Activated effector memory CD4-positive, alpha-beta T cell treated with anti-CD3 and anti-CD28 coated beads, Interleukin-2, amount 50 U/mL, for 16 hours (primary cell): ENCODE measurements at regions not wholly inside any gene's neighbourhood (a gene's known extent, or its start where the extent isn't known, plus 50 kb on each side); places are given as distances from the start of the nearest gene placed in this dataset.
"Not testable (repeated sequence)": the region's sequence is repeated elsewhere in the genome, so short reads cannot be mapped to it uniquely, and the experiment has no call there.

Experiments used
- DNase-seq: peaks from one replicate; pipeline ENCODE4 v3.0.0-alpha.2; 2020

DNA sequence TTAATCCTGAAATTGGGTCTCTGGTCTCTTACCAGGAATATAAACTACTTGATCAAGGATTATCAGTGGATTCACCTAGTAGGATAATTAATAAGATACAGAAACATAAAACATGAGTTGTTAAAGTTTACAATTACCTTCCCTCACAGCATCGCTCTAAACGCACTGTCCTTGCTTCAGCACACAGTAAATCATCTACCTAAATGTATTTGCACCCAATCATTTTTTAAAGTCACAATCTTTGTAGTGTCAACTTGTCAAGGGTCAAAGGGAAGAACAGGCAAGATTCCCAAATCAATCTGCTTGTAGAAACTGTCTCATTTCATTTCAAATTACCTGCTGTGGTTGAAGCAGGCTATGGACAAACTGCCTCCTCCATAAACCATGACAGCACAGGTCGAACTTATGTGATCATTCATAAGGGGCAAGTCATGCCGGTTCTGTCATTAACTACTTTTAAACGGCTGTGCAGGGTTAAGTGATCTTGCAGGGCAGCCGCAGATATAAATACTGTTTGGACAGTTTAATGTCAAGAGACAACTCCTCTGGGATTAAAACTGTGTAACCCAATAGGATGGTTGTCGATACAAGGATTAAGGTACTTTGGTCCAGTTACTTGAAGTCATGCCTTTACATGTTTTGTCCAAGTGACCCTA is 93.6 kb downstream of the ZNF281 start:
- DNase-seq: no peak

DNA sequence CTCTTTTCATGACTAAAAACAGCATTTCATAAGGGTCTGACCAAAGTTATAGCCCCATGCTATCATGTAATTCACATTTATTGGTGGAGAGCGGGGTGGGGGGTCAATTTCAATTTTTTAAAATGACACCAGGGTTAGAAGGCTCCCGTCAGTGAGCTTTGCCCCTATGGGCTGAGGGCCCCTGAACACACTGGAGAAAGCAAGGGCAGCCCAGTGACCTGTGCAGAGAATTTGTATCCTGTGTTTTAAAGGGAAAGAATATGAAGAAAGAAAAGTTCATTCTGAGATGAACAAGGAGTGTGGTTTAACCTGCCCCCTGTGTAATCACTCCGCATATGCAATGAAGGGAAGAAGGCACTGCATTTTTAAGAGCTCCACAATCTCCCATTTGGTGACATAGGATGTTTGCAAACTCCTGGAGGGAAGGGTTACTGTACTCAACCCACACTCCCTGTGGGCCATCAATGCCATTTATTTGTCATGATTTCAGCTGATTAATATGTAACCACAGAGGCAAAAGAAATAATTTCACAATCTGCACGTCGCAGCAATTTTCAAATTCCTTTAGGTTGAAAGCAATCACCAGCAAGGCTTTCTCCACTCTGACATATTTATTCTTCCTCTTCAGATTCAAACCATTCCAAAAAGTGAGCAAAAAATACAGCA is 95.6 kb downstream of the ZNF281 start:
- no peak for DNase-seq

DNA sequence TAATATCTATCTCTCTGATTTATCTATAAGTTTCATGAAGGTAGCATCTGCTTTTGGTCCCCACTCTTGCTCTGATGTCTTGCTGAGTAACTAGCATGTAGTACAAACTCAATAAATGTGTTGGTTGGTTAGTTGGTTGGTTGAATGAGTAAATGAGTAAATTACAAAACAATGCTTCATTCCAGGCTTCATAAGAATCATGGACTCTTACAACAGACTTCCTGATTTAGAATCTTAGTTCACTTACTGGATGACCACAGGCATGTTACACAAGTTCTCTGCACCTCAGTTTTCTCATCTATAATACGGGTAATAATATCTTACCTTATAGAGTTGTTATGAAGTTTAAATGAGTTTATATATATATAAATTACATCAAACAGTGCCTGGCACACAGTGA is 98.6 kb downstream of the ZNF281 start:
- DNase-seq: no peak

DNA sequence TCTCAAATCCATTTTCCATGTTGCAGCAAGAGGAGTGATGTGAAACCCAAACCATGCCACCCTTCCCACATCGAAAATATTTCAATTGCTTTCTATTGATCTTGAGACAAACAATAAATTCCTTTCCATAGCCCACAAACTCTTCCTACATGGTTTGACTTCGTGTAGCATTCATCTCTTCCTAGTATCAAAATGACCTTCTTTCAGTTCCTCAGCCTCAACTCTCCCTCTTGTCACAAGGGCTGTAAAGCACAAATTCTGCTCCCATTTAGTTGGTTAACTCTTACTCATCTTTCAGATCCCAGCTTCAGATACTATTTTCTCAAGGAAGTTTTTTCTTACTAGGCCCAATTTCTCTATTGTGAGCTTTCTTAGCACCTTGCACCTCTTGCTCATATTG is 99.0 kb downstream of the ZNF281 start:
- DNase-seq: no peak

DNA sequence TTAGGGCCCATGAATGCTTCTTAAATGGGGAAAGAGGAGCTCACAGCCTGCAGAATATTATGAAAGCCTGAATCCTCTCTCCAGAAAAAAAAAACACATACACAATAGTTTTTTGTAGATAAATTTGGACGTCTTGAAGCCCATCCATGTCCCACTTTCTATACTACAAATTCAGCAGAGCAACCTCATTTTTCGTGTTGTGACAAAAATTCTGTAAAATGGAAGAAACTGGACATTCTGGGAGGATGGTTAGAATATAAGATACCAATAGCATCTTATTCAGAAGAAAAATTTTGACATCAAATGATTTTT is 102.1 kb downstream of the ZNF281 start:
- DNase-seq: no peak

DNA sequence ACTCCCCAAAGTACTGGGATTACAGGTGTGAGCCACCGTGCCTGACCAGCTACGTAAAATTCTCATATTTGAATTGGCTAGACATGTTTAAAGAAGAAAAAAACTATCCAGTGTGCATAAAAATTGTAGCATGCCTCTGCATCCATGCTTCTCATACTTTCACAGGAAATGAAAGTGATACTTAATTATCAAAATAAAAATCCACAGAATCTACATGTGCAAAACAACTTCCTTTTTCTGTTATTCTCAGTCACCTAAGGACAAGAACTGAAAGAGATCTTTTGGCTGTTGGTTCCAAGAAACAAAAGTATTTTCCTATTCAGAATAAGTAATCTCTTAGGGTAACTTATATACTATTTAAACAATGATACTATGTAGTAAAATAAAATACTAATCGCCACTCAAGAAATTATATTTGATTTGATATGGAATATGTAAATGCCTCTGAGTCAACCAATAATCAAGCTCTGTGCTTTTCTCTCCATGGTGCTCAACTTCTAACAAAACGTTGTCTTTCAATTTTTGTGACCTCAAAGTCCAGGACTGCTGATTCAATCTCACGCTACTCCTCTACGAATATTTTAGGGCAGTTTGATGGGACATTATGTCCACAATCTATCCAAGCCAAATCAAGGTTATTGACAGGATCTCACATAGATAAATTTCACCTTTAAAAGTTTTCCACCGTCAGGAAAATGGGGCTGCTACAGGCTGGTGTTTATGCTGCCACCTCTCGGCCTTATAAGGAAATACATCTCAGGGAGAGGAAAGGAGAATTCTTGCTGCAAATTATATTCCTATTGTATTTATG is 102.7 kb downstream of the ZNF281 start:
- no peak for DNase-seq

DNA sequence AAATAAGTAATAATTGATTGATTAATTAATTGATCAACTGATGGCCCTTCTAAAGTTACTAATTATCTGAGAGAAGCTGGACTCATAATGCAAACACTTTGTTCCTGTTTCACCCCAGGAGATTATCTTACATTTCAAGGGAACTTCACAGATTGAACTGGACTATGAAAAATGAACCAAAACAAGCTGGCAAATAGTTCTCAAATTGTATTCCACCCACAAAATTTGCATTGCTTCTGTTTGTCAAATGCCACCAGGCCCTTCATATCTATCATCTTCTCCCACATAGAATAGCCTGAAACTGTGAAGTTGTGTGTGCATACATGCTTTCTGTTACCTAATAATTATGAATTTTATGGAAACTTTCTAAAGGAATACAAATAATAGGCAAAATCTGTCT is 104.0 kb downstream of the ZNF281 start:
- no peak for DNase-seq

DNA sequence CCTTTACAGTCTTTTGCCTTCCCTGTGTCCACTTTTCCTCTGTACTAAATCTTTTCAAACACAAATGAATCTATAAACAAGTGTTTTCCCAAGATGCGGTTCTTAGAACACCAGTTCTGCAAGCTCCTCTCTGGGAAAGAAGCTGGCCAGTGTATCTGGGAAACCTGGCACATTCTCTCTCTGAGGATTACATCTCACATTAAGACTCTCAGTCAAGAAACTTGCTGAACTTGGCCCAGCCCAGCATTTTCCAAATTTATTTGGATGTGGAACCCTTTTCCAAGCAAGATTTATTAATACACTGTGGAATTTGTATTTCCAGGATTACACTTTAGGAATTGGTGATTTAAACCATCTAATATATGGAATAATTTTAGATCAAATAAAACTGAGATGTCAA is 105.7 kb downstream of the ZNF281 start:
- no peak for DNase-seq

DNA sequence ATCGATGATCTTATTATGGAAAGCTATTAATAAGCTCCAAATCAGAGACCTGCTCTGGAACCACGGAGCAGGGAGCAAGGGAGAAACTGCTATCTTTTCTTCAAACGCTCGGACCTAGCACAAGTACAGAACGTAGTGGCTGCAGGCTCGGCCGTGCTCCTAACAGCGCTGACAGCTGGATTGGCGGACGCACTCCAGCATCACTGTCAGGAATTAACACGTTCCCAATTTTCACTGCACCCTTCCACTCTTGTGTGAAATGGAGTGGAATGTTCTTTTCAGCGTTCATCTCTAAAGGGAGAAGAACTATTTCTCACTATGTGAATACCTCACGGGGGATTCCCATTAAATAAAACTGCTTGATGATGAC is 106.9 kb downstream of the ZNF281 start:
- DNase-seq: no peak

DNA sequence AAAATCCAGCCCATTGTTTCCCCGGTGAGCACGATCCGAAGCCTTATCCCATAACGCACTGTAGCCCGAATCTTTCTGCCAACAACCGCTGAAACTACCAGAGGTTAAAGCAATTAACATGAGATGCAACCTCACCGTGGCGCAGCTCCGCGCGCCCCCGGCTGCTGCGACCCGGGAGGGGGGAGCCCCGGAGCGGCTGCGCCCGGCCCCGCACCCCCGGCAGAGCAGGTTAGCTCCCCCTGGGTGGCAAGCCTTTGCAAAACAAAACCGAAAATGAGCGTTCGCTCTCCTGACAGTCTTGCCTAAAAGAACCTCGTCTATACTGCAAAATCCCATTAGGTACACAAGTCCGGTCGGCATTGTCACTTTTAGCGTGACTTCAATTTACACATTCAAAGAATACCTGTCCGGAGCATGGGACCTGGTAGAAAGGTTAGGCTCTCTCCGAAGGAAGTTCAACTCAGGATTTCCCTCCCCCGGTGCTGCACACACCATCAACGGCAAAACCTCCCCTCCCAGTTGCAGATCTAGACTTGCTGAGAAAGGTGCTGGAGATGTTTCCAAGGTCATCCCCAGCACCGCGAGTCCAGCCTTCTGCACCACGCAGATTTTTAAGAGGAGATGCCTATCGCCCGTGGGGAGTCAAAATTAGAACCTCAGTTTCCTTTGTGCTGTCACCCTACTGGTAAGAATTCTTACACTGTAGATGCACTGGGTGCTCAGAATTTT is 107.5 kb downstream of the ZNF281 start:
- DNase-seq: peak; percentile 85

DNA sequence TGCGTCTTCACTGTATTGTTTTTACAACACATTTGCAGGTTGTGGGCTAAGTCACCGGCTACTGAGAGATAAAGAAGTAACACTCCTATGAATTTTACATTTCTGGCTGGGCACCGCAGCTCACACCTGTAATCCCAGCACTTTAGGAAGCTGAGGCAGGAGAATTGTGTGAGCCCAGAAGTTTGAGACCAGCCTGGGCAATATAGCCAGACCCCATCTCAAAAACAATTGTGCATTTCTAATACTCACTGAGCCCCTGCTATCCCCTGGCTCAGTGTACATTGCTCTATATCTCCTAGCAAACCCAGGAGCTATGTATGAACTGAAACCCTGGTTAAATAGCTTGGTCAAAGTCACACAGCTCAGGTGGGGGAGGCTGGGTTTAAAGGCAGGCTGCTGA is 108.7 kb downstream of the ZNF281 start:
- no peak for DNase-seq

DNA sequence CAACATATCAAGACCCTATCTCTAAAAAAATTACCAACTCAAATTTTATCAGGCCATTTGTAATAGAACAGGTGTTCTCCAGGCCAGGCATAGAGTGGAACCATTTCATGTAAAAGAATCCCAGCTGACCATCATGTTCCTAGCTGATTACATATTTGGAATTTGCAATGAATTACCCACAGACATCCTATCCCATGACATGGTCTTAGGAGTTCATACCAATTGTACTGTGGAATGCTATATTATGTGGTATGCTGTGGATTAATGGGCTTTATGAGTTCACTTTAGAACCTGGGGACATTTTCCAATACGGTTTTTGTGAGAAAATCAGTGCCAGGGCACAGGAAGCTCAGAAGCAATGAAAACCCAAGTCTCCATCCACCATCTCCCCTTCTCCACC is 110.3 kb downstream of the ZNF281 start:
- DNase-seq: no peak

DNA sequence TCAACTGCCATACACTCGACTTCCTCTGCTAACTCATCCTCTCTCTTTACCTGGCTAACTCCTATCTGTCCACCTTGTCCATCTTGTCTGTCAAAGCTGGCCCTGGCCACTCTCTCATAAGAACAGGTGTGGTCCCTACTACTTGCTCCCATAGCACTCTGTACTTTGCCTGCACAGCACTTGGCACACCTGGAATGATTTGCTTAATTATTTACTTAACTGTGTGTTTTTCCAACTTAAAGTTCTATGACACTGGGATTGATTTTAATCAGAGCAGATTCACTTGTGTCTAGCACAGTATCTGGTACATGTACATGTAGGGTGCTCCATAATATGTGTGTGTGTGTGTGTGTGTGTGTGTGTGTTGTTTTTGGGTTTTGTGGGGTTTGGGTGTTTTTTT is 111.6 kb downstream of the ZNF281 start:
- DNase-seq: no peak

DNA sequence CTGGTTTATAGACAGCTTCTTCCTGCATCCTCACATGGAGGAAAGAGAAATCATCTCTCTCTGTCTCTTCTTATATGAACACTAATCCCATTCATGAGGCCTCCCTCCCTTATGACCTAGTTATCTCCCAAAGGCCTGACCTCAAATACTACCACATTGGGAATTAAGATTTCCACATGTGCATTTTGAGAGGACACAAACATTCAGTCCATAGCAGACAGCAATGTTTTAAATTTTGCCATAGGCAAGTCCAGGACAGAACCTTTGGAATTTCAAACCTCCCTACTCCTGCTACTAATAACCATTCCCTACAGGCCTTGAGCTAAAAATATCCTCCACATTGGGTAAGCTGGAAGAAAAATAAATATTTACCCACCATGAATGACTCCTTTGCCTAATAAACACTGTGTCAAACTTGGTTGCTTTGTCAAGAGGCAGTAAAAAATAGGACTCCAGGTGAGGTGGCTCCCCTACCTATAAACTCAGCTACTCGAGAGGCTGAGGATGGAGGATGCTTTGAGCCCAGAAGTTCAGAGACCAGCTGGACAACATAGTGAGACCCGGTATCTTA is 113.7 kb downstream of the ZNF281 start:
- no peak for DNase-seq

DNA sequence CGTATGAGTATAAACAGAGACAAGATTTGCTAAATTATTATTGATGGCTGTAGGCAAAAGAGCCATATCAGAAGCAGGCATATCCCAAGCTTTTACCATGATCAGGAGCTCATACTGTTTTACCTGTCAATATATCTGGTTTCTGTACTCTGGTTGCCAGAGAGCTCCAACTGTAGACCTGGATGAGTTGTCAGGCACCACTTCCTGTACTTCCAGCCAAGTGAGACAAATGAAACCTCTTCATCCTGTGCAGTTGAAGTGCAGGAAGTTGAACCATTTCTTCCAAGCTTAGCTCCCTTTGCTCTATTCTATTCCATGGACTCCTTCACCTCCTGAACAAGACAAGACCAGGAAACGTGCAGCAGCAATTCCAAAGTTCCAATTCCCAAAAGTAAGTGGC is 115.6 kb downstream of the ZNF281 start:
- DNase-seq: no peak

DNA sequence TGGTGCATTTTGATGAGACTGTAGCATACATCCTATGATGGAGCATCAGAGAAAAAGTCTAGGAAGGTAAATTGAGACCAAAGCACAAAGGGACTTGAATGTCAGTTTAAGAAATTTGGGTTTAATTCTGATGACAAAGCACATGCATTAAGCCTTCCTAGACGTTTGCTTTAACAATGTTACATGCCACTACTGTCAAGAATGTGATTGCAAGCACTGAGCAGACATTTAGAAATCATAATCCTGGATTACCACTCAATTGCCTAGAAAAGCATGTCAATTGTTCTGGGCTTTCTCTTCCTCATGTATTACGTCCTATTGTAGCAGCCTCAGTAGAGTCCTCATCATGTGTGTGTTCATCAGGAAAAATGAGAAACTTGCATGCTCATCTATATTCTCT is 117.1 kb downstream of the ZNF281 start:
- no peak for DNase-seq

DNA sequence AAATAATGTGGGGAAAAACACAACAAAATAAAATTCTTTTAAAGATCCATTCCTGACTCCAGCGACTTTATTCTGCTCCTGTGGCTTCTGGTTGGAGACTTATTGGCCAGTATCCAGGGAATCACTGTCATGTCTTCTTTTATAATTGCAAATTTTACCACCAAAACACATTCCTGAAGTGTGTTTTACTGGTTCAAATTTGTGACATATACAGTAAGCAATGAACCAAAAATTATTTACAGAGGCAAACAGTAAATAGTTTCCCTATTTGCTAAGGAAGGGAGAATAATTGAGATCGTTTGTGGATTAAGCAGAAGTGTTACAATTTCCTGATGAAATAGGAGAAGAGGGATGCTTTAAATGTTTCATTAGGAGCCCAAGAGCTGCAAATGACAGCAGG is 118.7 kb downstream of the ZNF281 start:
- no peak for DNase-seq

DNA sequence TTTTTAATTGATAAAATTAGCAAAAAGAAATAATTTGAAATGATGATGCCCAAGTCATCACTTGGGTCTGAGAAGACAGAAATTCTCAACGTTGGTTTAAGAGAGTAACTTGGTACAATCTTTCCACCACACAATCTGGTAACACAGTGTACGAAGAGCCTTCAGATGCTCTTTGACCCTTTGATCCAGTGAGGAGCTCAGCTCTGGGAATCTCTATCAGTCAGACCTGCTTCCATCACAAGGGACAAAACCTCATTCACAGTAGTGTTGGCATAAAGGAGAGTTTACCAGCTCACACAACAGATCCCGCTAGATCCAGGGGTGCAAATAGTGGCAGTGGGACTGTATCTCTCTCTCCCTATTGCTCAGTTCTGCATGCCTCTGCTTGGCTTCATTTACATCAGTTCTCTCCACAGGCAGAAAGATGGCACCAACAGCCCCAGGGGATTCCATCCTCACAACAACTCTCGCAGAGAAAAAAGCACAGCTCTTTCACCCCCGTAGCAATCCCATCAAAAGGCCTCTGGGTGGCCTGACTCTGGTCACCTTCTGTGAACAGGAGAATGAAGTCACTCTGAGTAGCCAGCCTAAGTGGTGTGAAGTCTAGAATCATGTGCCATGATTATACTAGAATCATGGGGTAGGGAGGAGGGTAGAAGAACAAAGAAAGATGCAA is 119.7 kb downstream of the ZNF281 start:
- no peak for DNase-seq

DNA sequence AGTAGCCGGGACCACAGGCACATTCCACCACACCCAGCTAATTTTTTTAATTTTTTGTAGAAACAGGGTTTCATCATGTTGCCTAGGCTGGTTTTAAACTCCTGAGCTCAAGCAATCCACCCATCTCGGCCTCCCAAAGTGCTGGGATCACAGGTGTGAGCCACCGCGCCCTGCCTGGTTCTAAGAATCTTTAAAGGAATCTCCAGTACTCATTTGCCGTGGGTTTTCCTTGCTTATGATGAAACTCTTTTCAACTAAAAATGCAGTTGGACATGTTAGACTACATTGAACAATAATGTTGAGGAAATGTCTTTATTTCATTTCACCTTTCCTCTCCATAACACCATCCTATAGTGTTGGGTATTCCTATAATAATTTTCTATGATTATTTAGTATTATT is 121.6 kb downstream of the ZNF281 start:
- no peak for DNase-seq

DNA sequence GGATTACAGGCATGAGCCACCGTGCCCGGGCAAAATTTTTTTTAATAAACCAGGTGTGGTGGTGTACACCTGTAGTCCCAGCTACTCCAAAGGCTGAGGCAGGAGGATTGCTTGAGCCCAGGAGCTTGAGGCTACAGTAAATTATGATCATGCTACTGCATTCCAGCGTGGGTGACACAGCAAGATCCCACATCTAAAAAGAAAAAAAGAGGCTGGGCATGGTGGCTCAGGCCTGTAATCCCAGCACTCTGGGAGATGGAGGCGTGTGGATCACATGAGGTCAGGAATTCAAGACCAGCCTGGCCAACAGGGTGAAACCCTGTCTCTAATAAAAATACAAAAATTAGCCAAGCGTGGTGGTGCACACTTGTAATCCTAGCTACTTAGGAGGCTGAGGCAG is 125.6 kb downstream of the ZNF281 start:
- not testable (repeated sequence) for DNase-seq

DNA sequence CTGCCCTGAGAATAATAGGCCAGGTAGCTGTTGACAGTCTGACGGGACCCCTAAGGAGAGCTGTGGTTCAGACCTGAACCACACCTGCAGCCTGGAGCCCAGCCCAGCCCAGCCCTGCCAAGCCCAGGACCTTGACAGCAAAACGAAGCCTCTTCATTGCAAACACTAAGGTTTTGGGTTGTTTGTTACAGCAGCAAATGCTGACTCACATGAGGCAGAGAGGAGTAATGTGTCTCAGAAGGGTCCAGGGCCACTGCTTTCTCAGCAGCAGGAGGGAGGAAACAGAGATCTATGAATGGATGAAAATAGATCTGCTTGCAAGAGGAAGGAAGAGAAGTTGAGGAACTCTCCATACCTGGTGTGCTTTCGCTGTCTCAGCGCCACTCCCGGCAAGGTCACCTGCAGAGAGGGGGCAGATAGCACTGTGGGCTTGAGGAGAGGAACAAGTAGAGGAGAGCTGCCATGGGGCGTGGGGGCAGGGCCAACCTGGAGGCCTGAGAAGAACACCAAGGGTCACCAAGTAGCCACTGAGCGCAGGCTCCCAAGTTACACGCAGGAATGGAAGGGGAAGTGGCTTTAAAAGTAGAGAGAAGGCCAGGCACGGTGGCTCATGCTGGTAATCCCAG is 127.2 kb downstream of the ZNF281 start:
- DNase-seq: no peak

DNA sequence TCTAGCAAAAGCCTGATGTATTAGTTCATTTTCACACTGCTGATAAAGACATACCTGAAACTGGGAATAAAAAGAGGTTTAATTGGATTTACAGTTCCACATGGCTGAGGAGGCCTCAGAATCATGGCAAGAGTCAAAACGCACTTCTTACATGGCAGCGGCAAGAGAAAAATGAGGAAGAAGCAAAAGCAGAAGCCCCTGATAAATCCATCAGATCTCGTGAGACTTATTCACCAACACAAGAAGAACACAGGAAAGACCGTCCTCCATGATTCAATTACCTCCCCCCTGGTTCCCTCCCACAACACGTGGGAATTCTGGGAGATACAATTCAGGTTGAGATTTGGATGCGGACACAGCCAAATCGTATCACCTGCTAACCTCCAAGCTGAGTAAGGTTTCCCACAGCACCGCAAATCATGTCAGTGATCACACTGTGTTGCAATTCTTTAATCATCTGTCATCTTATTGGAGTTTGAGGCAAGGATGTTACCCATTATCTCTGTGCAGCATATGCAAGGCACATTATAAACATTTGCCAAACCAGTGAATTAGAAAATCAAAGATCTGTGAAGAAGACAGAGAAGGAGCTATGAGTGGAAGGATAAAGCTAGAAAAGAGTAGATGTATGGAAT is 128.5 kb downstream of the ZNF281 start:
- DNase-seq: no peak
